ENCODE measurements at regions not wholly inside any gene's neighbourhood (a gene's known extent, or its start where the extent isn't known, plus 50 kb on each side); places are given as distances from the start of the nearest gene placed in this dataset.

DNA sequence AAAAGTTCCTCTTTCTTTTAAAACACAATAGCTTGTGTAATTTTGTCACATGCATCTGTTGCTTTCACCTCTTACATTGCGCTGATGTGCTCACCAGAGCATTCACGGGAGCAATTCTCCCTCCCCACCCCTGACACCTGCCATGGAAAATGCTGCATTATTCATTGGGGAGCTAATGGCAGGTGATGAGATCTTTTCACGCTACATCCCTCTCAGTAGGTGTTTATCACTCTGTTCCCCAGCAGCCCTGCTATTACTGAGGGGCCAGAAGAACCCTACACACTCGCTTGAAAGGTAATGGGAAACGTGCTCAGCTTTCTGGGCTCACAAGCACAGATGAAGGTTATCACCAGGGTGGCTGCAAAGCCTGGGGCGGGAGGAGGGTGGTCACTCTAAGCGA lies 398.0 kb downstream of the PSAT1 start:
- TF ChIP-seq EZH2 (IDR thresholded peaks at IDR 0.05; ENCODE audit: low read length, missing control alignments), result no peak
- TF ChIP-seq, protein P1, sequence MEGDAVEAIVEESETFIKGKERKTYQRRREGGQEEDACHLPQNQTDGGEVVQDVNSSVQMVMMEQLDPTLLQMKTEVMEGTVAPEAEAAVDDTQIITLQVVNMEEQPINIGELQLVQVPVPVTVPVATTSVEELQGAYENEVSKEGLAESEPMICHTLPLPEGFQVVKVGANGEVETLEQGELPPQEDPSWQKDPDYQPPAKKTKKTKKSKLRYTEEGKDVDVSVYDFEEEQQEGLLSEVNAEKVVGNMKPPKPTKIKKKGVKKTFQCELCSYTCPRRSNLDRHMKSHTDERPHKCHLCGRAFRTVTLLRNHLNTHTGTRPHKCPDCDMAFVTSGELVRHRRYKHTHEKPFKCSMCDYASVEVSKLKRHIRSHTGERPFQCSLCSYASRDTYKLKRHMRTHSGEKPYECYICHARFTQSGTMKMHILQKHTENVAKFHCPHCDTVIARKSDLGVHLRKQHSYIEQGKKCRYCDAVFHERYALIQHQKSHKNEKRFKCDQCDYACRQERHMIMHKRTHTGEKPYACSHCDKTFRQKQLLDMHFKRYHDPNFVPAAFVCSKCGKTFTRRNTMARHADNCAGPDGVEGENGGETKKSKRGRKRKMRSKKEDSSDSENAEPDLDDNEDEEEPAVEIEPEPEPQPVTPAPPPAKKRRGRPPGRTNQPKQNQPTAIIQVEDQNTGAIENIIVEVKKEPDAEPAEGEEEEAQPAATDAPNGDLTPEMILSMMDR (conservative IDR thresholded peaks at IDR 0.05 in 1 of 2, IDR thresholded peaks at IDR 0.05 in 1 of 2; ENCODE audit: low read depth in 1 of 2, low read length in 2 of 2), result no peak
